NT2/D1 (cell line): ENCODE measurements at regions not wholly inside any gene's neighbourhood (a gene's known extent, or its start where the extent isn't known, plus 50 kb on each side); places are given as distances from the start of the nearest gene placed in this dataset.
A peak's percentile ranks its signal among the peaks of the same experiment; 100 is the strongest.

ENCODE experiments used
- DNase-seq: peaks from one replicate; pipeline ENCODE4 v3.0.0-alpha.2; 2011; ENCODE audit warnings: low read depth, low spot score
- H3K27me3 ChIP-seq: 2 replicates; pipeline ENCODE4 v1.6.0; 2011; ENCODE audit warnings: mild to moderate bottlenecking; ENCODE audit not compliant: insufficient read length, insufficient read depth
- H3K36me3 ChIP-seq: 2 replicates; pipeline ENCODE4 v1.6.1; 2011; ENCODE audit warnings: mild to moderate bottlenecking, low read length, mixed read lengths; ENCODE audit not compliant: insufficient read depth, insufficient read length
- H3K4me1 ChIP-seq: 2 replicates; pipeline ENCODE4 v1.5.1; 2011; ENCODE audit not compliant: insufficient read depth, insufficient read length
- H3K4me3 ChIP-seq: 2 replicates; pipeline ENCODE4 v1.5.1; 2011; ENCODE audit warnings: low read depth; ENCODE audit not compliant: insufficient read length
- H3K9ac ChIP-seq: 2 replicates; pipeline ENCODE4 v1.6.0; 2011; ENCODE audit warnings: low read depth; ENCODE audit not compliant: insufficient read length
- H3K9me3 ChIP-seq: 2 replicates; pipeline ENCODE4 v1.5.1; 2011; ENCODE audit warnings: mild to moderate bottlenecking, low read length; ENCODE audit not compliant: insufficient read depth
- SUZ12 ChIP-seq: IDR thresholded peaks from 2 replicates; pipeline ENCODE4 v1.6.1; 2011; ENCODE audit not compliant: insufficient read length, insufficient read depth; ENCODE audit errors: extremely low read depth
- YY1 ChIP-seq: IDR thresholded peaks from 2 replicates; pipeline ENCODE4 v1.6.1; 2011; ENCODE audit not compliant: insufficient read length, insufficient read depth
- ZNF274 ChIP-seq: IDR thresholded peaks from 2 replicates; pipeline ENCODE4 v1.6.1; 2011; ENCODE audit warnings: mild to moderate bottlenecking, low read depth, low read length

- Histone ChIP-seq H3K9ac (no peak overlapping the region), H3K36me3 (no peaks in the 10 kb centered on the region), H3K27me3 (no peaks in the 10 kb centered on the region), H3K4me3 (no peak overlapping the region), H3K9me3 (no peaks in the 10 kb centered on the region), H3K4me1 (no peaks in the 10 kb centered on the region)
- DNase-seq, result no peak
- TF ChIP-seq ZNF274 (no peak), SUZ12 (no peak)
These were observed 460.5 kb upstream of the CD180 start for GRCh38 chr5:67657055-67657454.

DNA sequence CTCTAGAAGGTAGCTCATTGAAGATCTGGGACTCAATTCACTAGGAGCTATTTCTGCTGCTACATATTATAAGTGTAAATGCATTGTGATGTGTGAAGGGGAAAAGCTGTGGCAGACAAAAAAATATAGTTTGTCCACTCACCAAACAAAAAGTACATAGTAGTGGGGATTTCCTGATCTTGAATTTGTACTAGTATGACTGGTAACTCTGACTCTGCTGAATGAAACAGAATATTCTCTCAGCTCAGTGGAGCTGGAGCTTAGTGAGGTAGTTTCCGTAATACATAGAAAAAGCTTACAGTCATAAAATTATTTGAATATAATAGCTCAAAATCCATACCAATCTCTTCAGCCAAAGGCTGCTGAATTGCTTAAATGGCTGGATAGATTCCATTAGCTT lies 455.6 kb upstream of the CD180 start:
- H3K9ac ChIP-seq, result no peak overlapping the region

DNA sequence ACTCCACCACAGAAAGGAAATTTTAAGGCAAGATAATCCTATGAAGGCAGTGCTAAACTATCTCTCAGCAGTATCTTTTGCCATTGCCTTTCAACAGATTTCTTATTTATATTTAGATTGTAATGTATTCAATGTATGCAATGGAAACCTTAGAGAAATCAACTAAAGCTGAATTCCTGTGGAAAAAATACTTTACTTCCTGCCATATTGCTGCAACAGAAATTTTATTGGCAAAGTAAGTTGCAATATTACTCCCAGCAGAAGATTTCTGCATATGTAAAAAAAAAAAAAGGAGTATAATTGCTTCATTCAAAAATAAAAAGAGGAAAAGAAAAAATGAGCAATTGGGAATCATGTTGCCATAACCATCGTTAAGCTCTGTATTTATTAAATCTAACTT lies 454.6 kb upstream of the CD180 start:
- Histone ChIP-seq H3K9me3 (no peaks in the 10 kb centered on the region), H3K36me3 (no peaks in the 10 kb centered on the region), H3K9ac (no peak overlapping the region), H3K27me3 (no peaks in the 10 kb centered on the region), H3K4me3 (no peak overlapping the region), H3K4me1 (no peaks in the 10 kb centered on the region)
- DNase-seq, result no peak
- TF ChIP-seq SUZ12 (no peak), YY1 (no peak), ZNF274 (no peak)

More for the DNA sequence above, 455.6 kb upstream of the CD180 start:
- H3K9me3 ChIP-seq, result no peaks in the 10 kb centered on the region
- TF ChIP-seq SUZ12 (no peak), ZNF274 (no peak), YY1 (no peak)
- no peak overlapping the region for H3K4me3 ChIP-seq
- H3K36me3 ChIP-seq, result no peaks in the 10 kb centered on the region
- no peaks in the 10 kb centered on the region for H3K4me1 ChIP-seq
- H3K27me3 ChIP-seq, result no peaks in the 10 kb centered on the region
- no peak for DNase-seq

DNA sequence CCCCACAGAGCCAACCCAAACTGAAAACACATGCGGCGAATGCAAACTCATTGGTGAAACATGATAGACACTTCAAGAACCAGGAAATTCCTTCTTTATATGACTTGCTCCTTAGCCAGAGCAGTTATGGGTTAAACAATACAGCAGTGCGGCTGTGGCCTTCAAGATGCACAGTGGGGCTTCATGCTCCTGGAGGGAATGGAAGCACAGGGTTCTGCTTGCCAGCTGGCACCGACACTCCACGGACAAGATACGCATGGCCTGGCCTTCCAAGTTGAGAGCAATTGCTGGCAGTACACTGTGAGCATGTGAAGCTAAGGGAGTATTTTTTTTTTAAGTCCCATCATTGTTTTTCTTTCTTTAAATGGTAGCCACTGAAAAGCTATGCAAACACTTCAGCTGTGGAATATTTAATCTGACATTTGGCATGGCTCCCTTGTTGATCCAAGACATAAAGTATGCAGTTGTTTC lies 451.6 kb upstream of the CD180 start:
- H3K36me3 ChIP-seq, result no peaks in the 10 kb centered on the region
- no peak overlapping the region for H3K4me3 ChIP-seq
- H3K9ac ChIP-seq, result no peak overlapping the region
- no peak for DNase-seq
- no peaks in the 10 kb centered on the region for H3K27me3 ChIP-seq
- no peak for TF ChIP-seq SUZ12
- no peak for TF ChIP-seq YY1
- no peak for TF ChIP-seq ZNF274
- H3K4me1 ChIP-seq, result no peaks in the 10 kb centered on the region
- H3K9me3 ChIP-seq, result peaks cover 14% of the 10 kb centered on the region

DNA sequence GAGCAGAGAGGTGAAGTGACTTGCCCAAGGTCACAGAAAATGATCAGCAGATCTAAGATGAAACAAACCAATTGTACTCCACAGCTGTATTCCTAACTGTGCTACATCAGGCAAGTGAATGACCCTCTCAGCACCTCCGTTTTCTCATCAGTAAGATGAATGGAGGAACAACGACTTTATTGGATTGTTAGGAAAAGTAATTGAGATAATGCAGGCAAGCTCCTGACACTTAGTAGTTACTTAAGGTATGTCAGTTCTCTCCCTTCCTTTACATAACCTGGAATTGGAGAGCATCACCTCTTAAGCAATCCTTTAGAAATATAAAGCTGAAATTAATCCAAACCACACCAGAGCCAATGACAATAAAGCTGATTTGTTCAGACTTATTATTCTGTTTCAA lies 451.2 kb upstream of the CD180 start:
- no peak for DNase-seq
- Histone ChIP-seq H3K36me3 (no peaks in the 10 kb centered on the region), H3K9ac (no peak overlapping the region), H3K9me3 (peaks cover 14% of the 10 kb centered on the region), H3K27me3 (no peaks in the 10 kb centered on the region), H3K4me3 (no peak overlapping the region), H3K4me1 (no peaks in the 10 kb centered on the region)
- TF ChIP-seq ZNF274 (no peak), SUZ12 (no peak), YY1 (no peak)

GRCh38 chr5:67644221-67644920 lies 447.8 kb upstream of the CD180 start:
- H3K4me3 ChIP-seq, result no peak overlapping the region
- TF ChIP-seq SUZ12, result no peak
- no peak for TF ChIP-seq ZNF274
- TF ChIP-seq YY1, result no peak
- H3K4me1 ChIP-seq, result no peaks in the 10 kb centered on the region
- H3K36me3 ChIP-seq, result no peaks in the 10 kb centered on the region
- H3K9ac ChIP-seq, result no peak overlapping the region
- DNase-seq, result peak; percentile 2
- no peaks in the 10 kb centered on the region for H3K27me3 ChIP-seq
- H3K9me3 ChIP-seq, result peaks cover 14% of the 10 kb centered on the region

DNA sequence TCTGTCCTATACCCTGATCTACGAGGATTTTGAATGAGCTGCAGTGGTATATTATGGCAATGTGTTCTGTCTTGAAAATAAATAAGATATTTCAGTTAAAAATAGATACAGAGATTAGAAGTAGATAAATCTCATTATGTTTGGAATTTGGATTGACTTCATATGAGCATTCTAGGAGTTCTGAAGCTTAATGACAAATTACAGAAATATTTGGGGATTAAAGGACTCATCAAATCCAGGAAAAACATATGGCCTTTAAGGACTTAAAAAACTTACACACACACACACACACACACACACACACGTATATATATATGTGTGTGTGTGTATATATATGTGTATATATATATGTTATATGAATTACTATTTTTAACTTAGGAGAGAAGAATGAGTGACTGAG lies 446.9 kb upstream of the CD180 start:
- no peak overlapping the region for H3K4me3 ChIP-seq
- no peak overlapping the region for H3K9ac ChIP-seq
- no peaks in the 10 kb centered on the region for H3K4me1 ChIP-seq
- DNase-seq, result no peak
- no peak for TF ChIP-seq SUZ12
- no peak for TF ChIP-seq YY1
- no peak for TF ChIP-seq ZNF274
- H3K36me3 ChIP-seq, result no peaks in the 10 kb centered on the region
- H3K9me3 ChIP-seq, result peaks cover 14% of the 10 kb centered on the region
- H3K27me3 ChIP-seq, result no peaks in the 10 kb centered on the region
